Stimulated activated naive CD4-positive, alpha-beta T cell treated with Interleukin-2 at 50 U/mL for 16 hours (primary cell): ENCODE measurements at regions not wholly inside any gene's neighbourhood (a gene's known extent, or its start where the extent isn't known, plus 50 kb on each side); places are given as distances from the start of the nearest gene placed in this dataset.

Experiments
- DNase-seq: peaks from one replicate; lab custom pipeline; 2025; lab: John Stamatoyannopoulos, UW

GRCh38 chr1:47703156-47703825 is 265.4 kb downstream of the FOXD2 start:
- no peak for DNase-seq

GRCh38 chr1:47703981-47704596 is 266.2 kb downstream of the FOXD2 start:
- DNase-seq: no peak

GRCh38 chr1:47705517-47706130 is 267.8 kb downstream of the FOXD2 start:
- no peak for DNase-seq

GRCh38 chr1:47707503-47707902 is 269.7 kb downstream of the FOXD2 start:
- no peak for DNase-seq

GRCh38 chr1:47708019-47708535 is 270.2 kb downstream of the FOXD2 start:
- DNase-seq: no peak

GRCh38 chr1:47708658-47709018 is 270.8 kb downstream of the FOXD2 start:
- DNase-seq: no peak

GRCh38 chr1:47709019-47709871 is 271.4 kb downstream of the FOXD2 start:
- DNase-seq: no peak

GRCh38 chr1:47709872-47710231 is 272.0 kb downstream of the FOXD2 start:
- DNase-seq: no peak

- peak; percentile 55 for DNase-seq
Measured at GRCh38 chr1:47710329-47711071, 272.7 kb downstream of the FOXD2 start.
